ENCODE measurements at regions not wholly inside any gene's neighbourhood (a gene's known extent, or its start where the extent isn't known, plus 50 kb on each side); places are given as distances from the start of the nearest gene placed in this dataset.
"Not testable (repeated sequence)": the region's sequence is repeated elsewhere in the genome, so short reads cannot be mapped to it uniquely, and the experiment has no call there.

DNA sequence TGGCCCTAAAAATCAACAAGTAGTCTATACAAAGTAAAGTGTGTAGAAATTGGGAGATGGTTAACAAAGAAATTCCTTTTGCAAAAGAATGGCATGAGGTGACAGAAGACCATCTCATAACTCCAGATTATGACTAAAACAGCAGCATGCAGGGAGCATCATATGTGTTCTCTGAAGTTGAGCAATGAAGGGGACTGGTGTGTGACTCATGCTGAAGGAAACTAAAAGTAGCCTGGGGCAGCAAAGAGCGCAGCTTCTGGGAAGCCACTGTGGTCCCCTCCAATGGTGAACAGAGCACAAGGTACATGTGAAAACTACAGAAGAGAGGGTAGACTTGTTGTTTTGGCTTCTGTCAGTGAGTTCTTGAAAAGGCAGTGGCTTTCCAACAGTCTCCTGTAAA is 133.4 kb downstream of the MACC1 start:
- H3K27ac Mint-ChIP-seq: no peak overlapping the region
- no peaks in the 10 kb centered on the region for H3K4me1 Mint-ChIP-seq
- H3K4me3 Mint-ChIP-seq: no peak overlapping the region
- H3K9me3 Mint-ChIP-seq: no peaks in the 10 kb centered on the region
- no peaks in the 10 kb centered on the region for H3K27me3 Mint-ChIP-seq
- H3K36me3 Mint-ChIP-seq: no peaks in the 10 kb centered on the region

- Mint-ChIP-seq H3K4me1 (no peaks in the 10 kb centered on the region), H3K4me3 (no peak overlapping the region), H3K9me3 (peaks cover 4% of the 10 kb centered on the region), H3K27me3 (no peaks in the 10 kb centered on the region), H3K36me3 (no peaks in the 10 kb centered on the region), H3K27ac (no peak overlapping the region)
These were observed 138.1 kb downstream of the MACC1 start for GRCh38 chr7:20079080-20079479.

- Mint-ChIP-seq H3K9me3 (peaks cover 4% of the 10 kb centered on the region), H3K36me3 (no peaks in the 10 kb centered on the region), H3K4me3 (no peak overlapping the region), H3K27ac (no peak overlapping the region), H3K4me1 (no peaks in the 10 kb centered on the region), H3K27me3 (no peaks in the 10 kb centered on the region)
These were observed 140.3 kb downstream of the MACC1 start for GRCh38 chr7:20076835-20077234.

GRCh38 chr7:20075992-20076820 is 141.0 kb downstream of the MACC1 start:
- no peak overlapping the region for H3K4me3 Mint-ChIP-seq
- no peaks in the 10 kb centered on the region for H3K36me3 Mint-ChIP-seq
- H3K27ac Mint-ChIP-seq: no peak overlapping the region
- H3K4me1 Mint-ChIP-seq: no peaks in the 10 kb centered on the region
- H3K27me3 Mint-ChIP-seq: no peaks in the 10 kb centered on the region
- peaks cover 4% of the 10 kb centered on the region for H3K9me3 Mint-ChIP-seq

DNA sequence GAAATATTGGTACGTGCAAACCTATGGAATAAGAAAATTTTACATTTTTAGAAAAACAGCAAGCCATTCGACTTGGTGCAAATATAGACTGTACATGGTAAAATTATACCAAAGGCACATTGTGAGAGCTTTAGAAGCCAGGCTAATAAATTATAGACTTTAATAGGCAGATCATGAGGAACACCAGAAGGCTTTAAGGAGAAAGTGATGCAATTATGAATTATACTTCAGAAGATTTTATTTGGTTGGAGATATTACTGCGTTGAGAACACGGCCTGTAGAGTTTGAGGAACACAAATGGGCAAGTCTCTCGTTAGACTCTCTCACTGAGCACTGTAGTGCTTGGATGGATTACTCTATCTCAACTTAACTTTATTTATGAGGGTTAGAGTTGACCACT is 141.7 kb downstream of the MACC1 start:
- Mint-ChIP-seq H3K9me3 (peaks cover 4% of the 10 kb centered on the region), H3K36me3 (no peaks in the 10 kb centered on the region), H3K4me1 (no peaks in the 10 kb centered on the region), H3K4me3 (no peak overlapping the region), H3K27me3 (no peaks in the 10 kb centered on the region), H3K27ac (no peak overlapping the region)

DNA sequence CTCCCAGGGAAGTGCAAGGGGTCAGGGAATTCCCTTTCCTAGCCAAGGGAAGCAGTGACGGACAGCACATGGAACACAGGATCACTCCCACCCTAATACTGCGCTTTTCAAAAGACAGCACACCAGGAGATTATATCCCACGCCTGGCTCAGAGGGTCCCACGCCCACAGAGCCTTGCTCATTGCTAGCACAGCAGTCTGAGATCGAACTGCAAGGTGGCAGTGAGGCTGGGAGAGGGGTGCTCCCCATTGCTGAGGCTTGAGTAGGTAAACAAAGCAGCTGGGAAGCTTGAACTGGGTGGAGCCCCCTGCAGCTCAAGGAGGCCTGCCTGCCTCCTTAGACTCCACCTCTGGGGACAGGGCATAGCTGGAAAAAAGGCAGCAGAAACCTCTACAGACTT is 149.2 kb downstream of the MACC1 start:
- H3K4me1 Mint-ChIP-seq, H3K9me3 Mint-ChIP-seq, H3K27me3 Mint-ChIP-seq, H3K27ac Mint-ChIP-seq, H3K36me3 Mint-ChIP-seq, H3K4me3 Mint-ChIP-seq: not testable (repeated sequence)

GRCh38 chr7:20064974-20065862 is 152.0 kb downstream of the MACC1 start:
- no peak overlapping the region for H3K27ac Mint-ChIP-seq
- no peaks in the 10 kb centered on the region for H3K36me3 Mint-ChIP-seq
- no peaks in the 10 kb centered on the region for H3K27me3 Mint-ChIP-seq
- no peaks in the 10 kb centered on the region for H3K9me3 Mint-ChIP-seq
- H3K4me1 Mint-ChIP-seq: no peaks in the 10 kb centered on the region
- H3K4me3 Mint-ChIP-seq: no peak overlapping the region

GRCh38 chr7:20064181-20064970 is 152.8 kb downstream of the MACC1 start:
- Mint-ChIP-seq H3K4me3 (no peak overlapping the region), H3K4me1 (no peaks in the 10 kb centered on the region), H3K36me3 (no peaks in the 10 kb centered on the region), H3K27ac (no peak overlapping the region), H3K9me3 (no peaks in the 10 kb centered on the region), H3K27me3 (no peaks in the 10 kb centered on the region)

GRCh38 chr7:20063644-20064043 is 153.5 kb downstream of the MACC1 start:
- Mint-ChIP-seq H3K36me3 (no peaks in the 10 kb centered on the region), H3K4me3 (no peak overlapping the region), H3K4me1 (no peaks in the 10 kb centered on the region), H3K27ac (no peak overlapping the region), H3K27me3 (no peaks in the 10 kb centered on the region), H3K9me3 (no peaks in the 10 kb centered on the region)

DNA sequence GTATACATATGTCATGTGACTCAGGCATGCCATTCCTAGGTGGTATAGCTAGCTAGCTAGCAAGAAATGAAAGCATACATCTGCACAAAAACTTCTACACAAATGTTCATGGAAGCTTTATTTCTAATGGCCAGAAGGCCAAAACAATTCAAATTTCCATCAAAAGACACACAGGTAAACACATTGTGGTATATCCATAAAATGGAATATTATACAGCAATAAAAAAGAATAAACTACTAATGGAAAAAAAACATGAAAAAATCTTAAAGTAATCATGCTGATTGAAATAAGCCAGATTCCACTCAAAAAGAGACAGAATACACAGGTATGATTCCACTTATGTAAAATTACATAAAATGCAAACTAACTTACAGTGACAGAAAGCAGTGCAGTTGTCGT is 154.3 kb downstream of the MACC1 start:
- Mint-ChIP-seq H3K27me3 (no peaks in the 10 kb centered on the region), H3K4me1 (no peaks in the 10 kb centered on the region), H3K9me3 (no peaks in the 10 kb centered on the region), H3K36me3 (no peaks in the 10 kb centered on the region), H3K4me3 (no peak overlapping the region), H3K27ac (no peak overlapping the region)

- Mint-ChIP-seq H3K36me3 (no peaks in the 10 kb centered on the region), H3K4me3 (no peak overlapping the region), H3K9me3 (no peaks in the 10 kb centered on the region), H3K27ac (no peak overlapping the region), H3K27me3 (no peaks in the 10 kb centered on the region), H3K4me1 (no peaks in the 10 kb centered on the region)
These were observed 163.7 kb downstream of the MACC1 start for GRCh38 chr7:20053334-20054104.

DNA sequence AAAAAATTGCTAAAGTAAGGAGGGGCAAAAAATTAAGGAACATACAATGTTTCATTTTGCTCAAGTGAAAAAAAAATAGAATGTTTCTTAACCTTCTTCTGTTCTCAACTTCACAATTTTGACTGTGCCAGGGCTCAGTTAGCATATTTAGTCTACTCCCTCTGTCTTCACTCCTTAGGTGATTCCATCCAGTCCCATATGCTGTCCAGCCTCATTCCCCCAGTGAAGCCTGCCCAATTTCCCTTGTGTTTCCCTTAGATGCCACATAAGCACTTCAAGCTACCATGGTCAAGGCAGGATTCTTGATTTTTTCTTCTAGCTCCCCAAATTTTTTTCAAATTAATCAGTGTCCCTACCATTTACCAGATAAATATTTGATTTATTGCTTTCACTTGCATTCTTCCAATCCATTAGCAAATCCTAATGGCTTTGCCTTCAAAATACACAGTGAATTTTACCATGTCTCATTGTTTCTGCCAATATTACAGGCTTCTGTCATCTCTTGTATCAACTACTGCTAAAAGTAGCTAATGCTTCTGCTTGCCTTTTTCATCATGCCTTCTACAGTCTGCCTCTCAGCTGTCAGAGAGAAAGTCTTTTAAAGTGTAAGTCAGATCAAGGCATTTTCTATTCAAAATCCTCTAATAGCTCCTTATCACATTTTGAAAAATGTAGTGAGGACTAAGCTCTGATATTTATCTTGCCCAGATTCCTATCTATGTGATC is 166.8 kb downstream of the MACC1 start:
- Mint-ChIP-seq H3K4me1 (no peaks in the 10 kb centered on the region), H3K36me3 (no peaks in the 10 kb centered on the region), H3K9me3 (no peaks in the 10 kb centered on the region), H3K4me3 (no peak overlapping the region), H3K27ac (no peak overlapping the region), H3K27me3 (no peaks in the 10 kb centered on the region)

DNA sequence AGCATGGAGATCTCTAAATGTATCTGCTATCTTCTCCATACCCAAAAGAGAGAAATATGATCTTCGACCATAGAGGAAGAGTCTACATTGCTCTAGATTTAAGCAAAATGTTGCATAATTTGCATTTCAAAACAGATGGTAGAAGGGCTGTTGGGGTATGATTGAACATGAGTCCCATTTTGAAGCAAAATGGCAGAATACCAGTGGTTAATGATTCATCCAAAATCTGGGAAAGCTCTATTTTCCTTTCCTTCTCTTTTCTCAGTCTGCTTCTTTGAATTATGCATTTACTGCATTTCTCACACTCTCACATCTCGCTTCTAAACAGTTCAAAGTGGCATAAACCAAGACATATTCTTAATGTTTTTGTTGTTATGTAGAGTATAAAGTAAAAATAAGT is 178.5 kb downstream of the MACC1 start:
- H3K36me3 Mint-ChIP-seq: no peaks in the 10 kb centered on the region
- H3K27me3 Mint-ChIP-seq: no peaks in the 10 kb centered on the region
- no peak overlapping the region for H3K27ac Mint-ChIP-seq
- H3K9me3 Mint-ChIP-seq: no peaks in the 10 kb centered on the region
- H3K4me1 Mint-ChIP-seq: no peaks in the 10 kb centered on the region
- H3K4me3 Mint-ChIP-seq: no peak overlapping the region

- H3K4me1 Mint-ChIP-seq: no peaks in the 10 kb centered on the region
- H3K4me3 Mint-ChIP-seq: no peak overlapping the region
- H3K27me3 Mint-ChIP-seq: no peaks in the 10 kb centered on the region
- no peaks in the 10 kb centered on the region for H3K36me3 Mint-ChIP-seq
- H3K27ac Mint-ChIP-seq: no peak overlapping the region
- H3K9me3 Mint-ChIP-seq: no peaks in the 10 kb centered on the region
These were observed 181.8 kb downstream of the MACC1 start for GRCh38 chr7:20035279-20035875.
